ENCODE measurements at regions not wholly inside any gene's neighbourhood (a gene's known extent, or its start where the extent isn't known, plus 50 kb on each side); places are given as distances from the start of the nearest gene placed in this dataset.

DNA sequence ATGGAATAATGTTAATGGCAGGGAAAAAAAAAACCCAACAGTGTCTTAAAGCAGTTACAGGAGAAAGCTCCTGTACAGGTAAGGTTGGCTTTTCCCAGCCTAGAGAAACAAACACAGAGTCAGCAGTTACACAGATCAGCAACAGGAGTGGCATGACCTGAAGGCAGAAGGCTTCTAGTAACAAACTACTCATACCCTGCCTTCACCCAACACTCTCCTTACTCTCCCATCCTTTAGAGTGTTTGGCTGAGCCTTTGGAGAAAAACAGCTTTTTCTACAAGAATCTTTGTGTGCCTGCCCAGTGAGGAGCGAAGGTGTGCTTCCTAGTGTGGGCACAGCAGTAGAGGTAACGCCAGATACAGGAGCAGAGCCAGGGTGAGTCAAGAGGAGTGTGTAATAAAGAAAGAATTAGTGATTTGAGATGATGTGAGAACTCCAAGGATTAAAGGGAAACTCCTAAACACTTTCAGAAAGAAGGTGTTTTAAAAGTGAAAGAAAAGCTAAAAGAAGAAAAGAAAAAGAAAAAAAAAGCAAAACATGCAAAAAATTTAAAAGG, 152.7 kb downstream of the POLR2M start:
- no peak overlapping the region for H3K27ac ChIP-seq (ENCODE audit: insufficient read length, low read depth, low read length)
- Mint-ChIP-seq H3K4me1 (peaks cover 0 to 3% of the 10 kb centered on the region in 2 experiments; a peak in 1 of 4 replicates), H3K9me3 (no peaks in the 10 kb centered on the region), H3K27me3 (ENCODE audit: low read depth) (peaks cover 2% of the 10 kb centered on the region), H3K4me3 (no peak overlapping the region), H3K27ac (no peak overlapping the region), H3K36me3 (ENCODE audit: insufficient read depth in 1 of 3, low read depth in 3 of 3) (no peaks in the 10 kb centered on the region)
- no peak overlapping the region for H2BK15ac ChIP-seq (ENCODE audit: low read depth, low read length)
- no peak overlapping the region for H2AFZ ChIP-seq (ENCODE audit: low read length)
- H3K4ac ChIP-seq (ENCODE audit: low read depth, low read length): no peak overlapping the region
- no peaks in the 10 kb centered on the region for H3K79me2 ChIP-seq (ENCODE audit: insufficient read depth, low read length)
- H3K23me2 ChIP-seq (ENCODE audit: insufficient read length, low read depth, low read length, poor library complexity, severe bottlenecking): no peaks in the 10 kb centered on the region
- H2BK12ac ChIP-seq (ENCODE audit: insufficient read length, low read depth, low read length): no peak overlapping the region
- no peak for TF ChIP-seq CTCF (conservative IDR thresholded peaks at IDR 0.05)
- DNase-seq: no peak
- no peaks in the 10 kb centered on the region for H3K79me1 ChIP-seq (ENCODE audit: insufficient read depth, low read depth, low read length, poor library complexity, severe bottlenecking)
- no CpG with 5 or more reads among the region's 2 CpGs for WGBS (ENCODE audit: extremely low coverage, insufficient read length, low lambda C conversion rate)
- H3T11ph ChIP-seq (ENCODE audit: low read length): no peak overlapping the region
- H2BK20ac ChIP-seq (ENCODE audit: low read depth, low read length, poor library complexity, severe bottlenecking): no peak overlapping the region
- H3K4me2 ChIP-seq (ENCODE audit: insufficient read depth, insufficient read length, low read length): no peak overlapping the region
- H3K4me1 ChIP-seq (ENCODE audit: insufficient read depth, low read length): no peaks in the 10 kb centered on the region
- H4K91ac ChIP-seq (ENCODE audit: insufficient read length, low read depth, low read length): no peak overlapping the region
- H2AK5ac ChIP-seq (ENCODE audit: insufficient read length, low read length): no peak overlapping the region
- H3K23ac ChIP-seq (ENCODE audit: insufficient read length, low read depth, low read length): no peak overlapping the region
- no peaks in the 10 kb centered on the region for H3K27me3 ChIP-seq (ENCODE audit: insufficient read depth, low read length)
- H3K9me3 ChIP-seq (ENCODE audit: control insufficient read depth, low read depth, low read length): no peaks in the 10 kb centered on the region
- no peak overlapping the region for H2BK120ac ChIP-seq (ENCODE audit: low read depth, low read length, poor library complexity, severe bottlenecking)
- H4K8ac ChIP-seq (replicated peaks; ENCODE audit: insufficient read length, low read depth, low read length): no peak overlapping the region
- no peak overlapping the region for H4K5ac ChIP-seq (ENCODE audit: insufficient read length, low read depth, low read length)
- H3K14ac ChIP-seq (ENCODE audit: insufficient read depth, low read length): no peak overlapping the region
- no peak overlapping the region for H3K9ac ChIP-seq (ENCODE audit: extremely low read depth, insufficient read length, low read length)
- H3K56ac ChIP-seq (ENCODE audit: insufficient read length, low read depth, low read length): no peak overlapping the region
- H3K18ac ChIP-seq (ENCODE audit: insufficient read length, low read depth, low read length): no peak overlapping the region
- H2BK5ac ChIP-seq (ENCODE audit: insufficient read length, low read length): no peak overlapping the region
- no peaks in the 10 kb centered on the region for H4K20me1 ChIP-seq (ENCODE audit: control insufficient read depth, insufficient read depth, insufficient read length)
